IPS DF 4.7 (cell line): ENCODE measurements at regions not wholly inside any gene's neighbourhood (a gene's known extent, or its start where the extent isn't known, plus 50 kb on each side); places are given as distances from the start of the nearest gene placed in this dataset.
"Not testable (repeated sequence)": the region's sequence is repeated elsewhere in the genome, so short reads cannot be mapped to it uniquely, and the experiment has no call there.

Experiments used
- DNase-seq: peaks from one replicate; pipeline ENCODE4 v3.0.0-alpha.2; 2013; ENCODE audit warnings: low spot score; ENCODE audit errors: extremely low read depth

DNA sequence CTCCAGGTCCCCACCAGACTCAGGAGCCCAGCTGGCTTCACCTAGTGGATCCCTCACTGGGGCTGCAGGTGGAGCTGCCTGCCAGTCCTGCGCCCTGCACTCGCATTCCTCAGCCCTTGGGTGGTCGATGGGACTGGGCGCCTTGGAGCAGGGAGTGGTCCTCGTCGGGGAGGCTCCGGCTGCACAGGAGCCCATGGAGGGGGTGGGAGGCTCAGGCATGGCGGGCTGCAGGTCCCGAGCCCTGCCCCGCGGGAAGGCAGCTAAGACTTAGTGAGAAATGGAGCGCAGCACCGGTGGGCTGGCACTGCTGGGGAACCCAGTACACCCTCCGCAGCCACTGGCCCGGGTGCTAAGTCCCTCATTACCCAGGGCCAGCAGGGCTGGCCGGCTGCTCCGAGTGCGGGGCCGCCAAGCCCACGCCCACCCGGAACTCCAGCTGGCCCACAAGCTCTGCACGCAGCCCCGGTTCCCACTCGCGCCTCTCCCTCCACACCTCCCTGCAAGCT is 203.4 kb downstream of the DSC3 start:
- DNase-seq, result not testable (repeated sequence)

DNA sequence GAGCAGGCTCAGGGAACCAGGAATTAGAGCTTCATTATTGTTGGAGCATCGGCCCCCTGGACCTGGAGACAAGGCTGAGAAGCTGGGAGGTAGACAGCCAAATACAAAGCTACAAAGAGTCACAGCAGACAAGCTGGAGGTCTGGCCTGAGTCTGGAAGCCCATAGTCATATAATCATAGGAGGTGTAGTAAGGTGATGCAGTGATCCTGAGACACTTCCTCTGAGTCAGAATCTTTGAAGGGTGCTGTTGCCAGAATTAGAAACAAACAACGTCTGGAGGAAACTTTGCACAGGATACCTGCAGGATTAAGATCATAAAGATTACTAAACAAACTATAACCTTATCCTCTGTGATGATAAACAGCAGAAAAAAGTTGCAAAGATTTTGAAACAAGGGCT is 213.8 kb downstream of the DSC3 start:
- DNase-seq, result no peak

DNA sequence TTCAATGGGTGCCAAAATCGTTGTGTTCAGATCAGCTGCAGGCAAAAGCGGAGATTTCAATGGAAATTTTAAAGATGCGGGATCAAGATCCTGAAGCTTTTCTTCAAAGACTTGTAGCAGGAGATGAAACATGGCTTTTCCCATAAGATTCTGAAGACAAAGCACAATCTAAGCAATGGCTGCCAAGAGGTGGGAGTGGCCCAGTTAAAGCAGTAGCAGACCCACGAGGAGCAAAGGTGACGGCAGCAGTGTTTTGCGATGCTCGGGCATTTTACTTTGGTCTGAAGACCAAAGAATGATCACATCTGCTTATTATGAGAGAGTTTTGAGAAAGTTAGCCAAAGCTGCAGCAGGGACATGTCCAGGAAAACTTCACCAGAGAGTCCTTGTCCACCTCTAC is 222.9 kb downstream of the DSC3 start:
- no peak for DNase-seq

DNA sequence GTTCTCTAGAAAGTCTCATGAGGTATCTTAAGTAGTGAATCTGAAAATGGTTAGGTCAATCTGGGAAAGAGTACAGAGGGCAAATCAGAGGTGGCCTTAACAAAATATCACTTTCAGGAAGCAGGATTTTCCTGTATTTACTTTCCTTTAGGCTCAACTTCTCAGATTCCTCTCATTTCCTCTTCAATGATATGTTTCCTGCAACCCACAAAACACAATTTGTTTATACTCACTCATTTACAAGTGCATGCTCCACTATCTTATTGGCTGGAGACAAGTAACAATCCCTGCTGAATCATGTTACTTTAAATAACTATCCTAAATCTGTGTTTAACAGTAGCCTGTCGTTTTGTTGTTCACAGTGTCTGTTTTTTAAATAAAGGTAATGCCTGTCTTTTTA is 228.1 kb downstream of the DSC3 start:
- DNase-seq, result no peak

DNA sequence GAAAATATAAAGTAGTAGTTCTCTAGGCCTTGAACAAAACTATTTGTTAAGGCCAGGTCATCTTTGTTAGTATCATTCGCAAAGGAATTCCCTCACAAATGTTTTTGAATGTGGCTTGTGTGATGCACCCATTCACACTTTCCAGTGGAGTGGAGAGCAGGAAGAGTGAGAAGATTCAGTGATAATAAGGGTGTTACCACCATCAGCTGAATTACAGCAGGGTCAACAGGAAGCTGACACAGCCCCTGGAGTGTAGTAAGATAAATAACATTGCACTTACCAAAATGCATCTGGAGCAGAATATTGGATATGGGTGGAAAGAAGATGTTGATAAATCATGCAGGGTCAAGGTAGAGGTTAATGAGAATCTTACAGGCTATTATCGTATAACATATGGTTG is 231.0 kb downstream of the DSC3 start:
- no peak for DNase-seq

DNA sequence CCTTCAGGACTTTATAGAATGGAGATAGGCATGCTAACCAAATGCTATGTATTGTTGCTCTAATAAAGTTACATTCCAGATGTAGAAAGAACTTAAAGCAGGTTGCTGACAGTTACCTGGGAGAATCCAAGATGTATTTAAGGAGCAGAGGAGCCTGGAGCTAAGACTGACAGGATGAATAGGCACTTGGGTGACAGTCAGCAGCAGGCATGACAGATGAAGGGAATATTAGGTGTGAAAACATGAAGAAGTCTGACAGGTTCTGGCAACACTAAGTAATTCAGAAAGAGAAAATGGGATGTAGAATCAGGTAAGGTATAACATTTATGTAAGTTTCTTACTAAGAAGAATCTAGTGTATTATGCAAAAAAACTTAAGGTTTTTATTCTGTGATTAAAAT is 232.0 kb downstream of the DSC3 start:
- DNase-seq, result no peak

DNA sequence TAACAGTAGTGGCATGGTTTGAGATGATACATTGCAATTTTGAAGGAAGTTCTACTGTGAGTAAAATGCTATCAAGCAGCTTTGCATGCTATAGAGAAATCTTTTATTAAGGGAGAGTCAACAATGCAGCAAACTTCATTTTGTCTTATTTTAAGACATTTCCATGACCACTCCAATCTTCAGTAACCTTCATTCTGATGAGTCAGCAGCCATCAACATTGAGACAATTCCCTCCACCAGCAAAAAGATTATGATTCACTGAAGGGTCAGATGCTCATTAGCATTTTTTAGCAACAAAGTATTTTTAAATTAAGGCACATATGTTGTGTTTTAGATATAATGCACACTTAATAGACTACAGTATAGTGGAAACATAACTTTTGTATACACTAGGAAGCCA is 235.7 kb downstream of the DSC3 start:
- DNase-seq, result no peak

DNA sequence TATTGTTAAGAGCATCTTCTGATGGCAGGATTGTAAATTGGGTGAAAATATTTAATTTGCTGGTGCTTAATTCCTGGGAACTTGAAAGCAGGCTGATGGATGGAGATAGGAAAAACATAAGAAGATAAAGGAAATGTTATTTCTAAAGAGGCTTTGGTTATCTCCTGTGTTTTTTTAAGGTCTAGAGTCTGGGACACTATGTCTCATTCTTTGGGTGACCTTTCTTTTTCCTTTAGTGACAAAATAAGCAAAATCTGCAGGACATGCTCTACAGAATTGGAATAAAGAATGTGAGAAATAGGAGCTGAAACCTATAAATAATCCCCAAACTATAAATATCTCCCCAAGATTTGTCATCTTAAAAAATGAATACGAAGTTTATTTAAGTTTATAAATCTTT is 241.7 kb downstream of the DSC3 start:
- DNase-seq, result no peak

DNA sequence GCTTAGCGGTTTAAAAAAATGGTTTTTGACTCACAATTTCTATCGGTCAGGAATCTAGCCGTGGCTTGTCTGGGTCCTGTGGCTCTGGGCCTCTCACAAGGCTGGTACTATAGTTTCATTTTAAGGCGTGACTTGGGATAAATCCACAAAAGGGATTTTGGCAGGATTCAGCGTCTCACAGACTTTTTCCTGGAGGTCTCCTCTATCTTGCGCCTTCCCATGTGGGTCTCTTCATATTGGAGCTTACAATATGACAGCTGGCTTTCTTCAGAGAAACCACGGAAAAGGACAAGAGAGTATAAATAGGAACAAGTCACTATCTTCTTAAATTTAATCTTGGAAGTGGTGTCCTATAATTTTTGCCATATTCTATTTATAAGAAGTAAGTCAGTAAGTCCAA is 250.5 kb downstream of the DSC3 start:
- no peak for DNase-seq

DNA sequence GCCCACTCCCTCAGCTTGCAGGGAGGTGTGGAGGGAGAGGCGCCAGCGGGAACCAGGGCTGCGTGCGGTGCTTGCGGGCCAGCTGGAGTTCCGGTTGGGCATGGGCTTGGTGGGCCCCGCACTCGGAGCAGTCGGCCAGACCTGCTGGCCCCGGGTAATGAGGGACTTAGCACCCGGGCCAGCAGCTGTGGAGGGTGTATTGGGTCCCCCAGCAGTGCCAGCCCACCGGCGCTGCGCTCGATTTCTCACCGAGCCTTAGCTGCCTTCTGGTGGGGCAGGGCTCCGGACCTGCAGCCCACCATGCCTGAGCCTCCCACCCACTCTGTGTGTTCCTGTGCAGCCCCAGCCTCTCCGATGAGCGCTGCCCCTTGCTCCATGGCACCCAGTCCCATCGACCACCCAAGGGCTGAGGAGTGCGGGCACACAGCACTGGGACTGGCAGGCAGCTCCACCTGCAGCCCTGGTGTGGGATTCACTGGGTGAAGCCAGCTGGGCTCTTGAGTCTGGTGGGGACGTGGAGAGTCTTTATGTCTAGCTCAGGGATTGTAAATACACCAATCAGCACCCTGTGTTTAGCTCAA is 254.0 kb downstream of the DSC3 start:
- not testable (repeated sequence) for DNase-seq

DNA sequence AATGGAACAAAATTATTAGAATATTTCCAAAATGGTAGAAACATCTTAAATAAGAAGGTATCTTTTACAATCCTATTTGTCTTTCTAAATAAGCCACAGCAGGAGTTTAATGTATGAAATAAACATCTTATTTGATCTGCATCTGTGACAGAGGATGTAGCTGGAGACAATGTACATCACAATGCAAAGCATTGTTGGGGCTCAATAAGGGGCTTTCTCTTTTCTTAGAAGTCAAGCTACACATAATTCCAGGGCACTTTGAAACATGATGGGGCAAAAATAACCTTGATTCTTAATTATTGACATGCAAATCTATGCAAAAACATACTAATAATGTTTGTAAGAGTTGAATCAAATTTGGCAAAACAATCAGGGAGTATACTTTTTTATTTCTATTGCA is 255.1 kb downstream of the DSC3 start:
- no peak for DNase-seq

DNA sequence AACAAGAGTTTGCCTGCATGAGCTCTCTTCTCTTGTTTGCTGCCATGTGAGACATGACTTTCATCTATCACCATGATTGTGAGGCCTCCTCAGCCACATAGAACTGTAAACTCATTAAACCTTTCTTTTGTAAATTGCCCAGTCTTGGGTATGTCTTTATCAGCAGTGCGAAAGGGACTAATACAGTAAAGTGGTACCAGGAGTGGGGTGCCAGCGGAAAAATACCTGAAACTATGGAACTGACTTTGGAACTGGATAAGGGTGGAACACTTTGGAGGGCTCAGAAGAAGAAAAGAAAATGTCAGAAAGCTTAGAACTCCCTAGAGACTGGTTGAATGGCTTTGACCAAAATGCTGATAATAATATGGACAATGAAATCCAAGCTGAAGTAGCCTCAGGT is 260.9 kb downstream of the DSC3 start:
- no peak for DNase-seq

DNA sequence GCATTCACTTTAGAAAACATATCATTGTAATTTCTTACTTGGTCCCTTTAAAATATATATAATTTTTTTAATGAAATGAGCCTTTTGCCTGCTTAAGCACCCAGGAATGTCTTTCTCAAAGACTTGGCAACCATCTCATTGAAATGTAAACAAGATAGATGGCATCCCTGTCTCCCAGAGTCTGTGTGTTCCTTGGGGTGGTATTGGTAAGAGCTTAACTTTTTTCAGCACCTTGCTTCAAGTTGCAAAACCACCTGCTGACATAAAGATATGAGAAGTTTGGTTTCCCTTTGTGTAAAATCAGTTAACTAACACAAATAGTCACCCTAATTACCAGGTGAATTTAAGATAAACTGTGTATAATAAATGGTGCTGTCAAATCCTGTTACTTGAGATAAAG is 266.9 kb downstream of the DSC3 start:
- DNase-seq, result peak; percentile 25

DNA sequence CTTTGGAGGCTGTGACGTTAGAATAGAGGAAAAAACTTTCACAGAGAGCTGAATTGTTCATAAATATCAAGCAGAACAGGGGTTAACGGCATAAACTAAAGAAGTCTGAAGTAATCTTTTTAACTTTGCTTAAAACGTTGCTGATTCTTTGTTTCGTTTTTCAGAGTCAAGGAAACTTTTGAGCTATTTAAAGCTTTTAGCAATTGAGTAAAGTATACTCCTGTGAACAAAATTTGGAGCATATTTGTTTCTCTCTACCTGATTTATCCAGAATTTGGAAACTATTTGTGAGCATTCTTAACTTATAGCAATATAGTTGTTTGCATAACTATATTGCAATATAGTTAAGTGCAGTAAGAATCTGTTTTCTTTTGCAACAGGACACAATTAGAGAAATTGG is 270.4 kb downstream of the DSC3 start:
- not testable (repeated sequence) for DNase-seq

DNA sequence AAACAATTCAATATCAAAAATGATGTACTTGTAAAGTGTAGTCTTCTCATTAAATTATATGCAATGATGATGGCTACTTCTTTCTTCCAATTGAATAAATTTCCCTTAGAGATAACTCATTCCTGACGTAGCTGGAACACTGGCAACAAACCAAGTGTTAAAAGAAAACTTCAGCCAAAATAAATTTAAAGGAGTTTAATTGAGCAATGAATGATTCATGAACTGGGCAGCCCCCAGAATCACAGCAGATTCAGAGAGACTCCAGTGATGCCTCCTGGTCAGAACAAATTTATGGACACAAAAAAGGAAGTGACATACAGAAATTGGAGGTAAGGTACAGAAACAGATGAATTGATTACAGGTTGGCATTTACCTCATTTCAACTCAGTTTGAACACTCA is 276.5 kb downstream of the DSC3 start:
- no peak for DNase-seq

DNA sequence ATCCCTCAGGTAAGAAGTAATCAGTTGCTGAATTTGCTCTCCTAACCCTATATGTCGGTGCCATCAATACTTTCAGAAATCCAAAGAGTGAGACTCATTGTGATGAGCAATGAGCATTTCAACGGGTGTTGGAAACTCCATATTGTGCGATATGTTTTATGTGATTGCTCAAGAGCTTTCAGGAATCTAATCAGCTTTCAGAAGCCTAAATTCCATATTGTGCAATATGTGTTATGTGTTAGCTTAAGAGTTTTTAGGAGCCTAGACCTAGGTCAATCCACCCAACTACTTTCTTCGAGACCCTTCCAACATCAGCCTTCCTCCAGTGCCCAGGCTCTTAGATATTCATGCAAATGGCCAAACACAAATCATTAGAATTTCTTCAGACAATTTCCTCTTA is 277.3 kb downstream of the DSC3 start:
- DNase-seq, result no peak

DNA sequence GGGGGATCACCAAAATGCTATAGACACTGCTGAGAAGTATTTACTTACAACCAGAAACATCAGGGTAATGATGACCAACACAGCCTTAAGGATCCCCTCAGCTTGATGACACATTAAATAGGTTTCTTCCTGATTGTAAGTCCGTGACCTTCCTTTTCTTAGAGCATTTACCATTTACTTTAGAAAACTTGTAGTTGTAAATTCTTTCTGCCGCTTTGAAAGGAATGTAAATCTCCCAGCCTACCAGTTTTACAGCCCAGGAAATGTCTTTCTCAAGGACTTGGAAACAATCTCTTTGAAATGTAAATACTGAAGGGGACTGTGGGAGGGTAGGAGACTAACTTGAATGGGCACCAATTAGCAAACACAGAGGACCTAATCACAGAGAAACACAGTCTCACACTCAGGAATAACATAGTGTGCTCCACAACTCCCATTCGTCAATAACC is 278.6 kb downstream of the DSC3 start:
- peak; percentile 96 for DNase-seq

DNA sequence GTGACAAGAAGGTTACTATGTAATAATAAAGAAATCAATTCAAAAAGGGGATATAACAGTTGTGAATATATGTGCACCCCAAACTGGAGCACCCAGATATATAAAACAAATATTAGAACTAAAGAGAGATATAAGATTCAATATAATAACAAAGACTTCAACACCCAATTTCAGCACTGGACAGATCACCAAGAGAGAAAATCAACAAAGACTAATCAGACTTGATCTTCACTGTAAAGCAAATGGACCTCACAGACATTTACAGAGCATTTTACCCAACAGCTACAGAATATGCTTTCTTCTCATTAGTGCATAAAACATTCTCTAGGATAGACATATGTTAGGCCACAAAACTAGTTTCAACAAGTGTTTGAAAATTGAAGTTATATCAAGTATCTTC is 287.7 kb downstream of the DSC3 start:
- no peak for DNase-seq

DNA sequence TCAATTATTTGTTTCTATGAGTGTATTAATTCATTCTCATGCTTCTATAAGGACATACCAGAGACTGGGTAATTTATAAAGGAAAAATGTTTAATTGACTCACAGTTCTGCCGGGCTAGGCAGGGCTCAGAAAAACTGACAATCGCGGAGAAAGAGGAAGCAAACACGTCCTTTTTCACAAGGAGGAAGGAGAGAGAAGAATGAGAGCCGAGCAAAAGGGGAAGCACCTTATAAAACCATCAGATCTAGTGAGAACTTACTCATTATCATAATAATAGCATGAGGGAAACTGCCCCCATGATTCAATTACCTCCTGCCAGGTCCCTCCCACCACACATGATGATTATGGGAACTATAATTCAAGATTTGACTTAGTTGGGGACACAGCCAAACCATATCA is 294.0 kb downstream of the DSC3 start:
- DNase-seq, result no peak

DNA sequence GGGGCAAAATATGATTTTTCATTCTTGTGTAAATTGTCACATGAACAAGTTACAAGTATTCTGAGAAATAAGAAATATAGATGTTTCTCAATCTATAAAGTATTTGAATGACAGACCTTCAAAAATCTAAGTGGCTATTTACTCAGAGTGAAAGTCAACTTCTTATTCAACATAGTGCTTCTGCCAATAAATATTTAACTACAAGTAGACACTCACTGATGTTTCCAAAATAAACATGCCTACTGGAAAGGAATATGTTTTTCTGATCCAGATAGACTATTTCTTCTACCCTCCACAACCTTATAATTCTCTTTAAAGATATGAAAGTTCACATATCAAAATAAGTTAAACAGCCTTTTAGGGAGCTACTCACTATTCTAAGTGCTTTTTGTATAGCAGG is 296.3 kb downstream of the DSC3 start:
- DNase-seq, result no peak

DNA sequence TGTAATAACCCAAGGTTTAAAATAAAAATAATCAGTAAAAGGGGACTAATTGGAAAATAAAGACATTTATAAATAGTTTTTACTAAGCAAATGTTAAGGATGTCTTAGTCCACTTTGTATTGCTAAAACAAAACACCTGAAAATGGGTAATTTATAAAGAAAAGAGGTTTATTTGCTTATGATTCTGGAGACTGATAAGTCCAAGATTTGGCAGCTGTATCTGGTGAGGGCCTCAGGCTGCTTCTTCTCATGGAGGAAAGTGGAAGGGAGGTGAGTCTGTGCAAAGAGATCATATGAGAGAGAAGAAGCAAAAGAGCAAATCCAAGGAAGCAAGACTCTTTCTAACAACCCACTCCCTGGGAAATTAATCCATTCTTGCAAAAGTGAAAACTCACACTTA is 299.5 kb downstream of the DSC3 start:
- no peak for DNase-seq

DNA sequence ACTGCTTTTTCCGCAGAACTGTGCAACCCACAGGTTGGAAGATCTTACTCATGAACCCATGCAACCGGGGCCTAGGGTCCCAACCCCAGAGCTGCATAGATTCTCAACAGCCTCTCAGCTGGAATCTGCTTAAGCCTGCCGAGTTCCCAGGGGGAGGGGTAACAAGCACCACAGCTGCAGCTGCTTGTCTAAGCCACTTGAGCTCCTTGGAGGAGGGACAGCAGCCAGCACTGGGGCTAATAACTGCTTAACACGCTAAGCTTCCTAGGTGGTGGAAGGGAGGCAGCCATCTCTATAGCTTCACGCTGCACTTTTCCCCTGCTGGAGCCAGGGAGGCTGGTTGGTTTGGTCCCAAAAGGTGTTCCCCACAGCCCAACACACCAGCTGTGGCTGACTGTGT is 311.6 kb downstream of the DSC3 start:
- no peak for DNase-seq

DNA sequence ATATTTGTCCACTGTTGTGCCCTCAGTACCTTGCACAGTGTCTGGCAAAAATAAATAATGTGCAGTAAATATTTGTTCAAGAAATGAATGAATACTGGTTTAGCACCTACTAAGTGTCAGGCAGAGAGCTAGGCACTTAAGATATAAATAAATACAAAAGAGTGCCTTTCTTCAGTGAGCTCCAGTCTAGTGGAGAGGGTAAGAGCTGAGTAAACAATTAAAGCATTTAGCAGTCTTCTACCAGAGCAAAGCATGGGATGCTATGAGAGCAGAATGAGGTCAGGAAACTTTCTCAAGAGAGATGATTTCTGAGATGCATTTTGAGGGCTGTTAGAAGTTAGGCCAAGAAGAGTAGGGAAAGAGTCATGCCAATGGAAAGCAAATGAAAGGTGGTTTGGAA is 314.7 kb downstream of the DSC3 start:
- no peak for DNase-seq

DNA sequence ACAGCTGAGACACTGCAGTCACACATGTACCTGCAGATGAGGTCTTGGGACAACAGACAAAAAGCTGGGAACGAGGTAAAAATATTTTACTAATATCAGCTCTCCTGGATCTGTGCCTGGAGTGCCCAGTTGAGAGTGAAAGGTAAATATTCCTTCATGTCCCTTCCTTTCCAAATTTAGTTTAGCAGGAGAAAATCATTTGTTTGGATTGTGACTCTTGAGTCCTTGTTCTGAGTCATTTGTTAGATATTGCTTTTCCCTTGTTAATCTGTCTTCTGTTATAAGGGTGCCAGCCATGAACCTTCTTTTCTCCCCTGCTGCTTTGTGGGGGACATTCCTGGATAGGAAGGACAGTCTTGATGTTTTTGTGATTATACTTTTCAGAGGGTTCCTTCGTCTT is 329.2 kb downstream of the DSC3 start:
- no peak for DNase-seq
